CD4-positive, alpha-beta T cell treated with Interferon gamma for 1 hour (primary cell): ENCODE measurements at regions not wholly inside any gene's neighbourhood (a gene's known extent, or its start where the extent isn't known, plus 50 kb on each side); places are given as distances from the start of the nearest gene placed in this dataset.
"Not testable (repeated sequence)": the region's sequence is repeated elsewhere in the genome, so short reads cannot be mapped to it uniquely, and the experiment has no call there.

ENCODE experiments used
- DNase-seq: peaks from one replicate; pipeline ENCODE4 v3.0.0-alpha.2; 2020

- DNase-seq, result no peak
These were observed 202.9 kb downstream of the USP25 start for GRCh38 chr21:15932726-15933125.

- no peak for DNase-seq
These were observed 205.7 kb downstream of the USP25 start for GRCh38 chr21:15935530-15935929.

GRCh38 chr21:15943009-15943666 lies 213.4 kb downstream of the USP25 start:
- no peak for DNase-seq

- no peak for DNase-seq
These were observed 217.9 kb downstream of the USP25 start for GRCh38 chr21:15947677-15948076.

GRCh38 chr21:15953551-15954116 lies 223.9 kb downstream of the USP25 start:
- DNase-seq, result no peak

GRCh38 chr21:15964236-15964855 lies 234.6 kb downstream of the USP25 start:
- DNase-seq, result no peak

- no peak for DNase-seq
These were observed 236.4 kb downstream of the USP25 start for GRCh38 chr21:15966231-15966630.

- no peak for DNase-seq
These were observed 236.9 kb downstream of the USP25 start for GRCh38 chr21:15966651-15967050.

GRCh38 chr21:15967661-15968060 lies 237.9 kb downstream of the USP25 start:
- DNase-seq, result no peak

- no peak for DNase-seq
These were observed 239.1 kb downstream of the USP25 start for GRCh38 chr21:15968776-15969310.

- no peak for DNase-seq
These were observed 247.0 kb downstream of the USP25 start for GRCh38 chr21:15976807-15977206.

- DNase-seq, result no peak
These were observed 248.5 kb downstream of the USP25 start for GRCh38 chr21:15978215-15978738.

GRCh38 chr21:15979493-15979892 lies 249.7 kb downstream of the USP25 start:
- DNase-seq, result not testable (repeated sequence)

GRCh38 chr21:15986277-15986676 lies 256.5 kb downstream of the USP25 start:
- DNase-seq, result no peak

- DNase-seq, result no peak
These were observed 262.4 kb downstream of the USP25 start for GRCh38 chr21:15992171-15992570.

- DNase-seq, result no peak
These were observed 264.2 kb downstream of the USP25 start for GRCh38 chr21:15993951-15994350.

GRCh38 chr21:15999741-16000140 lies 270.0 kb downstream of the USP25 start:
- no peak for DNase-seq

- no peak for DNase-seq
These were observed 273.2 kb downstream of the USP25 start for GRCh38 chr21:16002874-16003466.

GRCh38 chr21:16004086-16004485 lies 274.3 kb downstream of the USP25 start:
- no peak for DNase-seq

- DNase-seq, result no peak
These were observed 274.7 kb downstream of the USP25 start for GRCh38 chr21:16004523-16004922.

GRCh38 chr21:16005996-16006395 lies 276.2 kb downstream of the USP25 start:
- no peak for DNase-seq

- DNase-seq, result no peak
These were observed 278.2 kb downstream of the USP25 start for GRCh38 chr21:16007943-16008342.

- no peak for DNase-seq
These were observed 281.9 kb downstream of the USP25 start for GRCh38 chr21:16011719-16012118.

- no peak for DNase-seq
These were observed 283.8 kb downstream of the USP25 start for GRCh38 chr21:16013570-16013969.
